Fibroblast of skin of back (primary cell): ENCODE measurements at regions not wholly inside any gene's neighbourhood (a gene's known extent, or its start where the extent isn't known, plus 50 kb on each side); places are given as distances from the start of the nearest gene placed in this dataset.
"Not testable (repeated sequence)": the region's sequence is repeated elsewhere in the genome, so short reads cannot be mapped to it uniquely, and the experiment has no call there.

Experiments
- DNase-seq: peaks from one replicate; pipeline ENCODE4 v3.0.0-alpha.2; 2013

GRCh38 chr6:4243832-4244231 is 108.5 kb upstream of the ECI2 start:
- DNase-seq: not testable (repeated sequence)

GRCh38 chr6:4243237-4243636 is 107.9 kb upstream of the ECI2 start:
- no peak for DNase-seq

GRCh38 chr6:4242601-4243000 is 107.2 kb upstream of the ECI2 start:
- DNase-seq: no peak

- DNase-seq: no peak
Observed at GRCh38 chr6:4240148-4240547, 104.8 kb upstream of the ECI2 start.

GRCh38 chr6:4225161-4225872 is 89.9 kb upstream of the ECI2 start:
- DNase-seq: peak; percentile 39

- peak; percentile 32 for DNase-seq
Observed at GRCh38 chr6:4224067-4224978, 88.9 kb upstream of the ECI2 start.

- no peak for DNase-seq
Observed at GRCh38 chr6:4220558-4220957, 85.2 kb upstream of the ECI2 start.

- DNase-seq: not testable (repeated sequence)
Observed at GRCh38 chr6:4218619-4219317, 83.4 kb upstream of the ECI2 start.

GRCh38 chr6:4212588-4212987 is 77.2 kb upstream of the ECI2 start:
- no peak for DNase-seq

- DNase-seq: peak; percentile 54
Observed at GRCh38 chr6:4210629-4211419, 75.4 kb upstream of the ECI2 start.

- DNase-seq: no peak
Observed at GRCh38 chr6:4209196-4209595, 73.8 kb upstream of the ECI2 start.

GRCh38 chr6:4208158-4208557 is 72.8 kb upstream of the ECI2 start:
- DNase-seq: no peak

- DNase-seq: not testable (repeated sequence)
Observed at GRCh38 chr6:4203642-4204417, 68.5 kb upstream of the ECI2 start.

GRCh38 chr6:4192627-4193026 is 57.3 kb upstream of the ECI2 start:
- no peak for DNase-seq

GRCh38 chr6:4192173-4192572 is 56.8 kb upstream of the ECI2 start:
- DNase-seq: no peak

- no peak for DNase-seq
Observed at GRCh38 chr6:4191271-4191721, 55.9 kb upstream of the ECI2 start.

GRCh38 chr6:4189249-4189648 is 53.9 kb upstream of the ECI2 start:
- DNase-seq: no peak

- DNase-seq: no peak
Observed at GRCh38 chr6:4188801-4189200, 53.4 kb upstream of the ECI2 start.

GRCh38 chr6:4187480-4187879 is 52.1 kb upstream of the ECI2 start:
- DNase-seq: no peak

GRCh38 chr6:4186385-4186784 is 51.0 kb upstream of the ECI2 start:
- peak; percentile 5 for DNase-seq

GRCh38 chr6:4185846-4186245 is 50.5 kb upstream of the ECI2 start:
- DNase-seq: no peak

- DNase-seq: no peak
Observed at GRCh38 chr6:4185419-4185818, 50.0 kb upstream of the ECI2 start.
